Left hindlimb (tissue), 1 donor: ENCODE measurements at regions not wholly inside any gene's neighbourhood (a gene's known extent, or its start where the extent isn't known, plus 50 kb on each side); places are given as distances from the start of the nearest gene placed in this dataset.
"Not testable (repeated sequence)": the region's sequence is repeated elsewhere in the genome, so short reads cannot be mapped to it uniquely, and the experiment has no call there.

Experiments
- DNase-seq: peaks from one replicate; pipeline ENCODE4 v3.0.0-alpha.2; 2018

DNA sequence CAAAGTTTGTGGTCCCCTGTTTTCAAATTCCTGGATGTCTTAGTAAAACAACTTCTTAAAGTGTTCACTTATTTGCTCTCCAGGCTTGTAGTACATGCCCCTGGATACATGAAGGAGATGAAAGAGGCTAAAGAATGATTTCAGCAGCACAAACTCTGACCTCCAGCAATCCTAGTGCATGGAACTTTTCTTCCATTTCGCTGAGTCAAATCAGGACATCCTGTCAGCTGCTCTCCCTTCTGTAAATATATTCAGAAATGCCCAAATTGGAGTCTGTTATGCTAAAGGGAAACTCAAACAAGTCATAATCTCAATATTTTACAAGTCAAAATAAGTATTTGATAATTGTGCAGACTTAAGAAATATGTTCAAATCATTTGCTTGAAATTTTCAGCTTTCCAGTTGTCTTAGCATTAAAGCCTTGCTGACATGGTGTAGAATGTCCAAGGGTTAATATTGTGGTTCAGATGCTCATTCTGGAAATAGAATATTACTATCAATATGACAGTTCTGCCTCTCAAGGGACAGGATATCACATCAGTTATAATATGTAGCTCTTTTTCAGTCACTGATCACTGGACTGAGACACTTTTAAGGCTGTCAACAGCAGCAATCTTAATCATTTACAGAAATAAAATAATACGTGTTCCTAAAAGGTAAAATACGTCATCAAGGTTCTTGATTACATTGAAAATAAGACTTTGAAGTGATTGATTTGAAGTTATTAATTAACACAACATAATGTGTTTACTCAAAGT, 1157.3 kb downstream of the PLA2G4A start:
- DNase-seq: no peak

DNA sequence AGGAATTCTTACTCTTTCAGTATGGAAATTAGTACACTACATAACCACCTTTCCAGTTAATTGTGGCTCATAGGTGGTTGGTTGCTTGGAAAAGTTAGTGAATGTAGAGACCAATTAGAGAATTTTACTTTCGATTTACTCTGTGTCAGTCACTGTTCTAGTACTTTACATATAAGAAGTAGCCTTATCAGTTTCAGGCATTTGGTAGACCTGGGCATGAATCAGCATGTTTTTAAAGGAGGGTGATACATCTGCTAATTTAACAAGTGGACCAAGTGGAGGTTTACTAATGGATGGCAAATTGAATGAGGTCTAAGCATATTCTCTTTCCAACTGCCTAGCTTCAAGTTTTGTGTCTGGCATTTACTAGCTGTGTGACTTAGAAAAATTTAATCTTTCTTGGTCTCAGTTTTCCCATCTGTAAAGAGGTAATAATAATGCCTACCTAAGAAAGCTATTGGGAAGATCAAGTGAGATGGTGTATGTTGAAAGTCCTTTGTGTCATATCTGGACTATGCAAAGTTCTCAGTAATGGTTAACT, 1158.6 kb downstream of the PLA2G4A start:
- DNase-seq: no peak

- no peak for DNase-seq
Measured at GRCh38 chr1:187991944-187992343, 1163.2 kb downstream of the PLA2G4A start.

DNA sequence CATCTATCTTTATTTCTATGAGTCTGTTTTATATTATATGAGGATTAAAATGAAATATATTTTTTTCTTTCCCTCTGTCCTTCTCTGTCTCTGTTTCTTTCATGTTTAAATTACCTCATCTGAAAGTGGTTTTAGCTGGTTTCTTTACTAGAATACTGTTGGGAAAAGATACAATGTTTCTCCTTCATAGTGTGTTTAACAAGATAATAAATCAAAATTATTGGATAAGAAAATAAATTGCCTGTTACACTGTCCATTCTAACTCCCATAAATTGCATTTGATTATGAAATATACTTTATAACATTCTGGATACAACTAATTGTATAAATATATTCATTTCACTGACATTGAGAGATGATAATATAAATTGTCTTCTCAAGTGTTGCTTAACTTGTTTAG, 1168.0 kb downstream of the PLA2G4A start:
- no peak for DNase-seq

- no peak for DNase-seq
Measured at GRCh38 chr1:187999973-188000372, 1171.2 kb downstream of the PLA2G4A start.

DNA sequence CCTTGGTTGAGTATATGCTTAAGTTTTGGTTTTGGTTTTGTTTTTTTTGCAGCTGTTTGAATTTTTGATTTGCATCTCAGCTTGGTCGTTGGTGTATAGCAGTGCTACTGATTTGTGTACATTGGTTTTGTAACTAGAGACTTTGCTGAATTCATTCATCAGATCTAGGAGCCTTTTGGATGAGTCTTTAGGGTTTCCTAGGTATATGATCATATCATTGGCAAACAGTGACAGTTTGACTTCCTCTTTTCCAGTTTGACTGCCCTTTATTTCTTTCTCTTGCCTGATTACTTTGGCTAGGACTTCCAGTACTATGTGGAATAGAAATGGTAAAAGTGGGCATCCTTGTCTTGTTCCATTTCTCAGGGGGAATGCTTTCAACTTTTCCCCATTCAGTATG, 1174.9 kb downstream of the PLA2G4A start:
- not testable (repeated sequence) for DNase-seq

DNA sequence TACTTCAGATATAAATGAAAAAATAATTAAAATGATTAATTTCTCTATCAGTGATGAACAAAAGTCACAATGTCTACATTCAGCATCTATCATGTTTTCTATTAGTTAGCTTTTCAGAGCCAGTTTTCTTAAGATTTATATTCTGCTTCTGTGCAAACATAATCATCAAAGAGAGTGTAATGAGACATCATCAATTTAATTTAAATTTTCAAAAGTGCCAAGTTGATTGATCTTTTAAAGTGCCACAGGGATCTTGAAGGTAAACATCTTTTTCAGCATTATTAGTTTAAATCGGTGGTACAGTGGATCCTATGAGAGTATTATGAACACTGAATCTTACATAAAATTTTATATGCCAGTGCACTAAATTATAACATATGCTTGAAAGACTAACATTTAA, 1176.1 kb downstream of the PLA2G4A start:
- no peak for DNase-seq

GRCh38 chr1:188006354-188006753, 1177.6 kb downstream of the PLA2G4A start:
- DNase-seq: no peak

GRCh38 chr1:188013222-188013849, 1184.6 kb downstream of the PLA2G4A start:
- DNase-seq: not testable (repeated sequence)

GRCh38 chr1:188017921-188018320, 1189.2 kb downstream of the PLA2G4A start:
- no peak for DNase-seq

GRCh38 chr1:188022661-188023060, 1193.9 kb downstream of the PLA2G4A start:
- no peak for DNase-seq

DNA sequence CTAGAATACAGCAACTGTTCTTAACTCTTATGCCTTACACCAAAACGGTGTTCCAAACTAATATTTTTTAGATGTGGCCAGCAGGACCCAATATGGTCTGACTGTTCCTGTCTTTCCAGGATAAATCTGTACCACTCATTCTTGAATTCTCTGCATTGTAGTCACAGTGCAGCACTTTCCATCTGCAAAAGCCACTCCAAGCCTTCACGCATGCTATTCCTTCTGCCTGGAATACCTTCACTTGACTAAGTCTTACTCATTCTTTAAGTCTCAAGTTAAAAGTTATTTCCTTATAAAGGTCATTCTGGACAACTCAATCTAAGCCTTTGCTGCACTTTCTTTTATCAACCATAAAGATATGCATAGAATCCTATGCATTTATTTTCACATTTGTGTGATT, 1194.5 kb downstream of the PLA2G4A start:
- DNase-seq: no peak

DNA sequence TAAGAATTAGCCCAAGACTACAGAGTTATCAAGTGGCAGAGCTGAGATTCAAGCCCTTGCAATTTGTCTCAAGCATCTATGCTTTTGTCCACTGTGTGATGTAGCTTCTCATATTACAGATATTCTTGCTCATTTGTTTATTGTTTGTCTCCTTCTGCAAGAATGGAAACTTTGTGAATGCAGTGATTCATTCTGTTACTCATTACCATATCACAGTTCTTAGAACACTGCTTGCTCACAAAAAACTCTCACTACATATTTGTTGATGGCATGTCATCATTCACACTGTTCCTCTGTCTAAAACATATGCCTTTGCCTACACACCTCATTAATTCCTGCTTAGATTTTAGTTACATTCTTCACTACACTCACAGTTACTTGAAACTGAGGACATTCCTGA, 1198.9 kb downstream of the PLA2G4A start:
- no peak for DNase-seq

GRCh38 chr1:188037572-188037971, 1208.8 kb downstream of the PLA2G4A start:
- DNase-seq: not testable (repeated sequence)

- DNase-seq: no peak
Measured at GRCh38 chr1:188043536-188044245, 1214.9 kb downstream of the PLA2G4A start.

DNA sequence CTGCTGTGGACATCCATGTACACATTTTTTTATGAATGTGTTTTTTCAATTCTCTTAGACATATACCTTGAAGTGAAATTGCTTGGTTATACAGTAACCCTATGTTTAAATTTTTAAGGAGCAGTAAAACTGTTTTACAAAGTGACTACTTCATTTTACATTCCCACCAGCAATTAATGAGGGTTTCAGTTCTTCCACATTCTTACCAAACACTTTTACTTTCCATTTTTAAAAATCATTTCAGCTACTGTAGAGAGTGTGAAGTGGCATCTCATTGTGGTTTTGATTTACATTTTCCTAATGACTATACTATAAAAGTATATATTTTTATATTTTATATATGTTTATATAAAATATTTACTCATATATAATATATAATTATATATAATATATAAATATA, 1221.5 kb downstream of the PLA2G4A start:
- DNase-seq: no peak

DNA sequence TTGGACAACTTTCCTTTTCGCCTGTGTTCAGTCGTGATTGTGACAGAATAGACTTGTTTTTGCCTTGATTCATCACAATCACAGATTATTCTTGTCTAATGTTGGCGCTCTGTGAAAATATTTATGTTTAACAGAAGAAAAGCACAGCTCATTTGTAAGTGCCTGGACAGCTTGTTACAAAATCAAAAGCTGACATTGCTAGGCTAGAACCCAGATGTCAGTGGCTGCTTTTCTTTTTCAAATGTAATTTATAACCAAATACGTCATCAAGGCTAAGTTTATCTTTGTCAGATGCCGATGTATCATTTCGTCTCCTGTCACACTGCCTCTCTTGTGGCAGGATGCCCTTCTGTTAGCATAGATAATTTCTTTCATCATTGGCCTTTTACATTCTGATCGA, 1227.3 kb downstream of the PLA2G4A start:
- DNase-seq: no peak

GRCh38 chr1:188058801-188059200, 1230.1 kb downstream of the PLA2G4A start:
- DNase-seq: no peak

DNA sequence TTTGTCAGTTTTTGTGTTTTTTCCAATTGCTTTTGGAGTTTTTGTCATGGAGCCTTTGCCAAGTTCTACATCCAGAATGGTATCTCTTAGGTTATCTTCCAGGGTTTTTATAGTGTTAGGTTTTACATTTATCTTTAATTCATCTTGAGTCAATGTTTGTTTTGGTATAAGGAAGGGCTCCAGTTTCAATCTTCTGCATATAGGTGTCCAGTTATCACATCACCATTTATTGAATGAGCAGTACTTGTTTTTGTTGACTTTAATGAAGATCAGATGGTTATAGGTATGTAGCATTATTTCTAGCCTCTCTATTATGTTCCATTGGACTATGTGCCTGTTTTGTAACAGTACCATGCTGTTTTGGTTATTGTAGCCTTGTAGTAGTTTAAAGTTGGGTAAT, 1233.1 kb downstream of the PLA2G4A start:
- no peak for DNase-seq

DNA sequence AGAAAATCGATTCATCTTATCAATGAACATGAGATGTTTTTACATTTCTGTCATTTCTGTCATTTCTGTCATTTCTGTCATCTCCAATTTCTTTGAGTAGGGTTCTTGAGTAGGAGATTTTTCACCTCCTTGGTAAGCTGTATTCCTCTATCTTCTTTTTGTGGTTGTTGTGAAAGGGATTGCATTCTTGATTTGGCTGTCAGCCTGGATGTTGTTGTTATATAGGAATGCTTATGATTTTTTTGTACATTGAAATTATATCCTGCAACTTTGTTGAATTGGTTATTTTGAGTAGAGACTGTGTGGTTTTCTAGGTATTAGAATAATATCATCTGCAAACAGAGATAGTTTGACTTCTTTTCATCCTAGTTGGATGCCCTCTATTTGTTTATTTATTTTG, 1233.7 kb downstream of the PLA2G4A start:
- no peak for DNase-seq

- no peak for DNase-seq
Measured at GRCh38 chr1:188065917-188066316, 1237.2 kb downstream of the PLA2G4A start.

DNA sequence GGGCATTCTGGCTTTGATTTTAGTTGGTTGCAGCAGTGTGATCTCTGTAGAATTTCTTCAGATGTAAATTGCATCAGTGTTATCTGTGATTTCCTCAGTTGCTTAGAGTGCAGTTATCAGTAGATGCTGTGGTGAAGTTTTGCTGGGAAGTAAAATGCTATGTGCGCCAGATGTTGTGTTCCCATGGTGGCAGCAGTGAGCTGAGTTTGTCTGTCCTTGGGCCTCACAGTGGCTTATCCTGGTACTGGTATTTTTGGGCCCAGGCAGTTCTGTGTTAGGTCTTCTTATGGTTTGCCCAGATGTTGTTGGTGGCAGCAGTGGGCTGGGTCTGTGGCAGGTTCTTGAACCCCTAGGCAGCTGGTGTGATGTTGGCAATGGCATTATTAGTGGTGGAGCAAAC, 1242.1 kb downstream of the PLA2G4A start:
- DNase-seq: no peak

DNA sequence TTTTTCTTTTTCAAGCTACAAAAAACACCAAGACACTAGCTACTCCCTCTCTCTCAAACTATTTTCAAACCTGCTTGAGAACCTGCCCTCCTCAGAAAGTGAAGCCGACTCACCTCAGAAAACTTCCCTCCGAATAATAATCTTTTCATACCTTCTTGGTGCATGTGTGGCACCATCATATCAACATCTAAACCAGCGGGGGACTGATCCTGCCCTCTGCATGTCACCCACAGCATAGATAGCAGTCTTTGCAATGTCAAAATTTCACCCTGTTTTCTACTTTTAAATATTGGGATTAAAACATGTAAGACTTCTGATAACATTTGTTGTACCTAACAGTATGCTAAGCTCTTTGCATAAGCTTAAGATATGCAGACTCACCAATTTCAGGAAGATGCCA, 1260.3 kb downstream of the PLA2G4A start:
- no peak for DNase-seq

- DNase-seq: no peak
Measured at GRCh38 chr1:188089461-188089860, 1260.7 kb downstream of the PLA2G4A start.
